ENCODE measurements at regions not wholly inside any gene's neighbourhood (a gene's known extent, or its start where the extent isn't known, plus 50 kb on each side); places are given as distances from the start of the nearest gene placed in this dataset.

DNA sequence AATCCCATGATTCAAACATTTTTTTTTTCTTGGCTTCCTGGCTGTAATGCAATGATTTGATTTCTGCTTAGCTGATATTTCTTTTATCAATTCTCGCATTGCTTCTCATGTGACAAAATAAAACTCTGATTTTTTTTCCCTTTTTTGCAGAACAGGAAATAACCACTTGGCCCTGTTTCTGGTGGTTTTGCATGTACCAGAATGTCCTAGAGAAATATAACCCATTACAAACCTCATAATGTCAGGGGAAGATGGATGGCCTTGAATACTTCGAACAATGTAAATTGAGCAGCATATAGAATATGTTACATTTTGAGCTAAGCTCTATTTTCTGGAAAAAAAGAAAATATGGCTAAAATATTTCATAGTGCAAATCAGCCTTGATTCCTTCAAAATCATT is 275.6 kb downstream of the RAP2B start:
- TF ChIP-seq POLR2A (IDR thresholded peaks at IDR 0.05; ENCODE audit: low read depth, low read length) (no peak), TAF1 (IDR thresholded peaks at IDR 0.05; ENCODE audit: borderline replicate concordance, low read depth, low read length) (no peak)
